Right ventricle myocardium inferior (tissue), 1 donor: ENCODE measurements at regions not wholly inside any gene's neighbourhood (a gene's known extent, or its start where the extent isn't known, plus 50 kb on each side); places are given as distances from the start of the nearest gene placed in this dataset.

Experiments
- ATAC-seq: fragments of 200-7000 bp; cut with Tn5 transposase; one replicate; pipeline ENCODE4 v1.9.1; 2020; ENCODE audit warnings: mild to moderate bottlenecking, moderate library complexity
- DNase-seq: peaks from one replicate; pipeline ENCODE4 v3.0.0; 2021; ENCODE audit errors: missing footprints
- intact Hi-C: fragments of 100-400 bp; cut with DNase I; formaldehyde crosslinking; loops from one replicate; pipeline ENCODE4 v1.11.0; 2022
- donor health status: DM: no; HTN: yes; CAD: no; lungs with severe emphysema.

DNA sequence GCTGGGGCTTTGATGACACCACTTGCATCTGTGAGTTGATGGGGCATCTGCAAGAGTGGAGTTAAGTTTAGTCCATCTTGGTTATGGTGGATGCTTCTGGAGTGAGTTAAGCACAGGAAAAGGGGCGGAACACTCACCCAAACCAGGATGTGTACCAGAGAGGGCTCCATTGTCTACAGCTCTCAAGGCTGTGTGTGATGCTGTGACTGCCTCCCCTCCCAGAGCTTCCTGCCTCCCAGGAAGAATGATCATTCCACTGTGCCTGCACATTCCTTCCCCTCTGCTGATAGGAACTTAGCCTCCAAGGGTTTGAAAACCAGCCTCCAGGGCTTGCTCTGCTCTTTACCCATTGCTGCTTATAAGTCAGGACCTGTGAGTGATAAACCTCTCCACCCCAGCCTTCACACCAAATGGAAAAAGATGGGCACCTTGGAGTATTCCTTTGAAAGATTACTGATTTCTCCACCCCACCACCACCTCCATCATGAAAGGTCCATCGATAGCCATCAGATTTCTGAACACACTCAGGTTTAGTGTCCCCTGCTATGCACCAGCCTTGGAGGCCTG is 160.1 kb upstream of the SPRY4 start:
- intact Hi-C loops: no loop called here
- DNase-seq (no peak), ATAC-seq (no peak)

GRCh38 chr5:142482207-142482606 is 157.4 kb upstream of the SPRY4 start:
- DNase-seq: no peak
- intact Hi-C loops: no loop called here
- ATAC-seq: no peak

- ATAC-seq (no peak), DNase-seq (no peak)
- intact Hi-C loops: no loop called here
These were observed 156.6 kb upstream of the SPRY4 start for GRCh38 chr5:142481410-142481809.

GRCh38 chr5:142479854-142480519 is 155.2 kb upstream of the SPRY4 start:
- ATAC-seq (no peak), DNase-seq (no peak)
- intact Hi-C loops: no loop called here

- ATAC-seq: no peak
These were observed 154.3 kb upstream of the SPRY4 start for GRCh38 chr5:142479150-142479549.

GRCh38 chr5:142478113-142478512 is 153.3 kb upstream of the SPRY4 start:
- DNase-seq (no peak), ATAC-seq (no peak)
- intact Hi-C loops: no loop called here

More at GRCh38 chr5:142479150-142479549, 154.3 kb upstream of the SPRY4 start:
- no peak for DNase-seq
- intact Hi-C loops: no loop called here

GRCh38 chr5:142475102-142475513 is 150.3 kb upstream of the SPRY4 start:
- intact Hi-C loops: no loop called here
- DNase-seq: no peak
- no peak for ATAC-seq

DNA sequence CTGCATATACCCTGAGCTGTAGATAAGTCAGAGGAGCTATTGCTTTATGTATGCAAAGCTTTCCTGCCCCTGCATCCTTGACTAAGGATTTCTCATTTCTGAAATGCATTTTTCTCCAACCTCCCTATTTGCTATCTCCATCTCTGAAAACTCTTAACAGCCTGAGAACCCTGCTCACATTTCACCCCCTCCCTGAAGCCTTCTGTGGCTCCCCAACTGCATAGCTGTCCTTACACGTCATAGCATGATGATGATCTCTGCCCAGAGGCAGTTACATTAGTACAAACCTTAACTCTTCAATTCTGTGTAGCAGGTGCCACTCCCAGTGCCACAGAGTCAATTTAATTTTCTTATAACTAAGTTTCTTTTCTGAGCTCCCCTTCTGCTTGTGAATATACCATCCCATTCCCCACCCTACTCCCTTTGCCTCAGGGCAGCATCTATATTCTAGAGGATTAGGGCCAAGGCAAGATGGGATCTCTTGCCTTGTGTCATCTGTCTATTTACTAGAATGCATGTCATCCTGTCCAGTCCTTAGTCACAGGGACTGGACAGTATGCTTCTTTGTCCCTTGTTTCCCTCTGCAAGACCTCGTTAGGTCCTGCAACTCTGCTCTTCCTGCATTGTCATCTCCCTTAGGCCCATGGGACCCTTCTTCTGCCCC is 149.7 kb upstream of the SPRY4 start:
- ATAC-seq (no peak), DNase-seq (no peak)
- intact Hi-C loops: no loop called here

DNA sequence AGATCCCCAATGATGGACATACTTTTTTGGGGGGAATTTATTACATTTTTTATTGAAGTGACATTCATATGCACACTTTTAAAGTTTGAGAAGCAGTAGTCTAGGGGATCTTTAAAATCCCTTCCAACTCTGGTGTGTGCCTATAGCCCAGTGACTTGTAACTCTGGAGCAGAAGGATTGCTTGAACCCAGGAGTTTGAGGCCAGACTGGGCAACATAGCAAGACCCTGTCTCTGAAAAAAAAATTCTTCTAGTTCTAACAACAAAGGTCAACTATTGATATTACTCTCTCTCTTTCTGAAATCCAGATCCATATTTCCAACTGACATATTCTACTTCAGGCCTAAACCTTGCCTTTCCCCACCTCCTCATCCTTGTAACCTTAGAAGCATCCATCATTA is 148.2 kb upstream of the SPRY4 start:
- intact Hi-C loops: no loop called here
- DNase-seq (no peak), ATAC-seq (no peak)

- intact Hi-C loops: no loop called here
- DNase-seq (no peak), ATAC-seq (no peak)
These were observed 147.6 kb upstream of the SPRY4 start for GRCh38 chr5:142472306-142472951.

DNA sequence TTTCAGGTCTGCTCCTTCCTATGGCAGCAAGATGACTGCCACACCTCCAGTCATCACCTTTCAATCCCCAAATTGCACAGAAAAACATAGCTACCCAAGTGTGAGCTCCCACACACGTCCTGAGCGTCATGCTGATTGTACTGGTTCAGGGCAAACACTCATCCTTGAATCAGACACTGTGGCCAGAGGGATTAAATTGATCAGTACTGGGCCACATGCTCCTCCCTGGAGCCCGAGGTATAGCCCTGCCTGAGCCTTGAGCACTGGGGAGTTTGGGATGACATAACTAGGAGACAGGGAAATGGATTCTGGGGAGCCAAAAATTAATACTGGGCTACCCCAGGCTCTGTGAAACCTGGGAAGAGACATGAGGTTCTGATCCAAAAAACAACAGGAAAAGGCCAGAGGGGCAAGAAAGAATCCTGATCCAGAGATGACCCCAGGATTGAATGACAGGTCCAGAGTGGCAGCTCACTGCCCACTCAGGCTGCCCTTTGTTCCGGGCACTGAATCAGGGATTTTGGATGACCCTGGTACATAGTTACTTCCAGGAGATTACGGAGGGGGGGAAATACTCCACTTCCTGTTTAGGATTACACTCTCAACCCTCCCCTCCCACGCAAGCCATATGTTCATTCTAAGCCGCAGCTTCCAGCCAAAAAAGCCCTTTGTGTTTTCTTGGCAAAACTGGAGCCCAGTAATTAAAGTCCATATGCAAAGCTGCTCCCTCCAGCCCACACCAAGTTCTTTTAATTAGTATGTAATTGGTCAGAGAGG is 141.6 kb upstream of the SPRY4 start:
- intact Hi-C loops: no loop called here
- ATAC-seq: no peak
- no peak for DNase-seq

- intact Hi-C loops: no loop called here
- ATAC-seq (no peak), DNase-seq (no peak)
These were observed 140.7 kb upstream of the SPRY4 start for GRCh38 chr5:142465476-142465875.

DNA sequence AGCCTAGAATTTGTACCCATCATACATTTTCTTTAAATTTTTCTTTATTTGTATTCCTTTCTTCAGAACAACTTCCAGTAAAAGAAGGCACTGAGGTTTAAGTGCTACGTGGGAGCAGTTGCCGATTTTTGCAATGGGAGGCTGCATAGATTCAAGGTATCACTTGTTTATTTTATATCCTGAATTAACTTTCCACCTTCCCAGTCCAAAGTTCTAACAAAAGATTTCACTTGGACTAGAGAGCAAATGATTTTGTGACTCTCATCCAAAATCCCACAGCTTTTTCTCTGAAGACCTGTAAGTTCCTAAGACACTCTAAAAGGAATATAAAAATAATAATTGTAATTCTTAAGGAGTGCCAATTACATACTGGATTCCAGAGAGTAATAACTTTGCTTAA is 139.1 kb upstream of the SPRY4 start:
- ATAC-seq (no peak), DNase-seq (no peak)
- intact Hi-C loops: no loop called here

GRCh38 chr5:142461028-142461590 is 136.3 kb upstream of the SPRY4 start:
- intact Hi-C loops: no loop called here
- DNase-seq: no peak
- ATAC-seq: no peak

DNA sequence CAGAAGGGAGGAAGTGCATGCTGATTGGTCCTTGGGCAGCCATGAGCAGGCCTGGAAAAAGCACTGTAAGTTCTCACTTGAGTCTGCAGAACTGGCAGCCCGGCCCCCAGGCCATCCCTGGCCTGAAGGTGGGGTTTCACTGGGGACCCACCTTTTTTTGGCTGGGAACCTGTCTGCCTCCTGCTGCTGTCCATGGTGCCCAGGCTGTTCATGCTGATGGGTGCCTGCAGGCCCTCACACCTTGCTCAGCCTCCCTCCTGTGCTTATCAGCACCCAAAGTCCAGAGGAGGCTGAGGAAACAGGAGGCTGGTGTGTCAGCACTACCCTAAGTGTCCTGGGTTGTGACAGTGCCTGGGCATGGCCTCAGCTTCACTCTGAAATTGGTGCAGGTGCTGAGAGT is 134.4 kb upstream of the SPRY4 start:
- ATAC-seq (no peak), DNase-seq (no peak)
- intact Hi-C loops: no loop called here

DNA sequence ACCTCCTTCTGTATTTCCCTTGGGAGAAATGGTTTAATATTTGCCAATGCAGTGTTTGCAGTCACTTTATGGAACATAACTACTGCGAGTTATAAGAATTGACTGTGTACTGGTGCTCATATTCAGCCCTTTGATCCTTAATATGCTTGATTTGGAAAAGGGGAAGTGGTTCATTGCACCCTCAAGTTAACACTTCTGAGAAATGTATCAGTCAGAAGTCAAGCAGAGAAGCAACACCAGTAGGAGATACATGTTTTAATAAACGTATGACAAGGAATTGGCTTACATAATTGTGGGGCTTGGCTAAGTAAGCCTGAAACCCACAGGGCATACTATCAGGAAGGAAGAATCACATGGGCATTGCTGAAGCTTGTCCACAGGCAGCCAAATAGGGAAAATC is 131.0 kb upstream of the SPRY4 start:
- DNase-seq: no peak
- ATAC-seq: no peak
- intact Hi-C loops: no loop called here

- no peak for DNase-seq
- intact Hi-C loops: no loop called here
- ATAC-seq: no peak
These were observed 129.1 kb upstream of the SPRY4 start for GRCh38 chr5:142453932-142454331.

- no peak for ATAC-seq
- intact Hi-C loops: no loop called here
- no peak for DNase-seq
These were observed 125.6 kb upstream of the SPRY4 start for GRCh38 chr5:142450419-142450818.

- intact Hi-C loops: no loop called here
- ATAC-seq (no peak), DNase-seq (no peak)
These were observed 123.1 kb upstream of the SPRY4 start for GRCh38 chr5:142447887-142448286.
